OCI-LY7 (cell line): ENCODE measurements at regions not wholly inside any gene's neighbourhood (a gene's known extent, or its start where the extent isn't known, plus 50 kb on each side); places are given as distances from the start of the nearest gene placed in this dataset.
A peak's percentile ranks its signal among the peaks of the same experiment; 100 is the strongest.

Experiments
- BruUV-seq: library from RNA; stranded (reverse); fragments of 400-500 nt; replicated peaks from 2 replicates; lab custom pipeline; 2021; lab: Mats Ljungman, UMichigan
- CTCF ChIA-PET: fragments of 300-600 bp; sonication (Branson Sonifier 250); formaldehyde crosslinking; loops from one replicate; lab custom pipeline; 2022; ENCODE audit warnings: antibody characterized with exemption; ENCODE audit not compliant: unreplicated experiment; lab: Charles Lee
- POLR2A ChIA-PET: fragments of 300-600 bp; sonication (Branson Sonifier 250); formaldehyde crosslinking; loops from one replicate; lab custom pipeline; 2022; ENCODE audit warnings: antibody characterized with exemption; lab: Charles Lee
- DNase-seq: peaks from one replicate; pipeline ENCODE4 v3.0.0-alpha.2; 2015; ENCODE audit warnings: low spot score
- H2AFZ ChIP-seq: fragments of 200-600 bp; sonication (generic), shearing (Covaris generic); 2 replicates; pipeline ENCODE4 v1.6.1; 2014; ENCODE audit warnings: mild to moderate bottlenecking, antibody characterized with exemption, low read length, moderate library complexity
- H3K27ac ChIP-seq: fragments of 200-600 bp; sonication (generic); 2 replicates; pipeline ENCODE4 v1.5.1; 2014; ENCODE audit warnings: mixed run types, low read depth, mild to moderate bottlenecking, moderate library complexity, low read length, inconsistent platforms; ENCODE audit not compliant: poor library complexity, severe bottlenecking
- H3K36me3 ChIP-seq: fragments of 200-600 bp; sonication (generic); 2 replicates; pipeline ENCODE4 v1.6.1; 2014; ENCODE audit warnings: mild to moderate bottlenecking, antibody characterized with exemption, low read length, moderate library complexity, mixed read lengths; ENCODE audit not compliant: insufficient read depth
- H3K4me1 ChIP-seq: fragments of 200-600 bp; sonication (generic); 2 replicates; pipeline ENCODE4 v1.5.1; 2014; ENCODE audit warnings: mild to moderate bottlenecking, low read length; ENCODE audit not compliant: insufficient read depth, poor library complexity, severe bottlenecking
- H3K4me2 ChIP-seq: fragments of 200-600 bp; sonication (generic); 2 replicates; pipeline ENCODE4 v1.6.1; 2014; ENCODE audit warnings: mild to moderate bottlenecking, low read length
- H3K4me3 ChIP-seq: fragments of 200-600 bp; sonication (generic); 2 replicates; pipeline ENCODE4 v1.5.1; 2014; ENCODE audit warnings: mild to moderate bottlenecking, low read depth, low read length; ENCODE audit not compliant: poor library complexity, severe bottlenecking
- H3K79me2 ChIP-seq: fragments of 200-600 bp; sonication (generic); 2 replicates; pipeline ENCODE4 v1.6.1; 2016; ENCODE audit warnings: low read depth, mild to moderate bottlenecking, low read length, moderate library complexity, mixed read lengths; ENCODE audit not compliant: insufficient read depth
- H3K9me2 ChIP-seq: fragments of 200-600 bp; sonication (generic); 2 replicates; pipeline ENCODE4 v1.6.1; 2016; ENCODE audit warnings: mild to moderate bottlenecking, low read length, mixed read lengths; ENCODE audit not compliant: insufficient read depth
- H3K9me3 ChIP-seq: fragments of 200-600 bp; sonication (generic); 2 replicates; pipeline ENCODE4 v1.6.1; 2014; ENCODE audit warnings: mild to moderate bottlenecking, mixed run types, low read length, mixed read lengths
- H4K20me1 ChIP-seq: fragments of 200-600 bp; sonication (generic); 2 replicates; pipeline ENCODE4 v1.6.1; 2014; ENCODE audit warnings: mild to moderate bottlenecking, antibody characterized with exemption, low read length, moderate library complexity, mixed read lengths; ENCODE audit not compliant: insufficient read depth
- EZH2phosphoT487 ChIP-seq: fragments of 200-600 bp; sonication (generic); IDR thresholded peaks from 2 replicates; pipeline ENCODE4 v1.6.1; 2018; ENCODE audit warnings: low read depth, borderline replicate concordance, mild to moderate bottlenecking, mixed run types, antibody characterized with exemption, low read length, moderate library complexity, mixed read lengths
- intact Hi-C: fragments of 100-400 bp; cut with micrococcal nuclease; formaldehyde crosslinking; loops from one replicate; pipeline ENCODE4 v1.10.0; 2022; ENCODE audit not compliant: unreplicated experiment
- TF ChIP-seq, protein P1 (sequence below): fragments of 200-600 bp; sonication (generic); conservative IDR thresholded peaks from 2 replicates; pipeline ENCODE4 v1.5.1; 2014; ENCODE audit warnings: mild to moderate bottlenecking, antibody characterized with exemption, low read length, moderate library complexity, mixed read lengths

DNA sequence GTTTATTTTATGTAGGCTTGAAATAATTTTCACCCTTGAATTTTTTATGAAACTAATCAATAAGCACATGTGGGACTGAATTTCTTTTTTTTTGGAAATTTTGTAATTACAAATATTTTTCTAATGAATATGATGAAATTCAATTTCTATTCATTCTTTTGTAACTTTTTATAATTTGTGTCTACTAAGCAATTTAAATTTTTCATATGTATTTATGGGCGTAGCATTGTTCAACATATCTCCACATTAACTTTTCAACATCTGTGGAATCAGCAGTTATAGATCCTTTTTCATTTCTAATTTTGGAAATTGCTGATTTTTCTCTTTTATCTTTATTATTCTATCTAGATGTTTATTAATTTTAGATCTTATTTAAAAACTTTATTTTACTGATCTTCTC, 1320.3 kb downstream of the C4orf33 start:
- Histone ChIP-seq H3K9me3 (no peaks in the 10 kb centered on the region), H2AFZ (no peak overlapping the region), H4K20me1 (no peaks in the 10 kb centered on the region), H3K27ac (no peak overlapping the region), H3K79me2 (no peaks in the 10 kb centered on the region), H3K36me3 (no peaks in the 10 kb centered on the region), H3K4me3 (no peak overlapping the region), H3K9me2 (no peaks in the 10 kb centered on the region; the same call in 1 of the 2 replicates), H3K4me1 (no peaks in the 10 kb centered on the region), H3K4me2 (no peak overlapping the region)
- no peak for DNase-seq
- POLR2A ChIA-PET: interaction anchor here (0.7 kb wide), 1 partner anchor 18 kb away, joined by 3 read pairs; no protein-coding TSS in a partner anchor
- no peak for TF ChIP-seq EZH2phosphoT487
- TF ChIP-seq, protein P1, sequence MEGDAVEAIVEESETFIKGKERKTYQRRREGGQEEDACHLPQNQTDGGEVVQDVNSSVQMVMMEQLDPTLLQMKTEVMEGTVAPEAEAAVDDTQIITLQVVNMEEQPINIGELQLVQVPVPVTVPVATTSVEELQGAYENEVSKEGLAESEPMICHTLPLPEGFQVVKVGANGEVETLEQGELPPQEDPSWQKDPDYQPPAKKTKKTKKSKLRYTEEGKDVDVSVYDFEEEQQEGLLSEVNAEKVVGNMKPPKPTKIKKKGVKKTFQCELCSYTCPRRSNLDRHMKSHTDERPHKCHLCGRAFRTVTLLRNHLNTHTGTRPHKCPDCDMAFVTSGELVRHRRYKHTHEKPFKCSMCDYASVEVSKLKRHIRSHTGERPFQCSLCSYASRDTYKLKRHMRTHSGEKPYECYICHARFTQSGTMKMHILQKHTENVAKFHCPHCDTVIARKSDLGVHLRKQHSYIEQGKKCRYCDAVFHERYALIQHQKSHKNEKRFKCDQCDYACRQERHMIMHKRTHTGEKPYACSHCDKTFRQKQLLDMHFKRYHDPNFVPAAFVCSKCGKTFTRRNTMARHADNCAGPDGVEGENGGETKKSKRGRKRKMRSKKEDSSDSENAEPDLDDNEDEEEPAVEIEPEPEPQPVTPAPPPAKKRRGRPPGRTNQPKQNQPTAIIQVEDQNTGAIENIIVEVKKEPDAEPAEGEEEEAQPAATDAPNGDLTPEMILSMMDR: no peak
- CTCF ChIA-PET: no interaction called here
- intact Hi-C loops: no loop called here
- BruUV-seq: no TSS peak

DNA sequence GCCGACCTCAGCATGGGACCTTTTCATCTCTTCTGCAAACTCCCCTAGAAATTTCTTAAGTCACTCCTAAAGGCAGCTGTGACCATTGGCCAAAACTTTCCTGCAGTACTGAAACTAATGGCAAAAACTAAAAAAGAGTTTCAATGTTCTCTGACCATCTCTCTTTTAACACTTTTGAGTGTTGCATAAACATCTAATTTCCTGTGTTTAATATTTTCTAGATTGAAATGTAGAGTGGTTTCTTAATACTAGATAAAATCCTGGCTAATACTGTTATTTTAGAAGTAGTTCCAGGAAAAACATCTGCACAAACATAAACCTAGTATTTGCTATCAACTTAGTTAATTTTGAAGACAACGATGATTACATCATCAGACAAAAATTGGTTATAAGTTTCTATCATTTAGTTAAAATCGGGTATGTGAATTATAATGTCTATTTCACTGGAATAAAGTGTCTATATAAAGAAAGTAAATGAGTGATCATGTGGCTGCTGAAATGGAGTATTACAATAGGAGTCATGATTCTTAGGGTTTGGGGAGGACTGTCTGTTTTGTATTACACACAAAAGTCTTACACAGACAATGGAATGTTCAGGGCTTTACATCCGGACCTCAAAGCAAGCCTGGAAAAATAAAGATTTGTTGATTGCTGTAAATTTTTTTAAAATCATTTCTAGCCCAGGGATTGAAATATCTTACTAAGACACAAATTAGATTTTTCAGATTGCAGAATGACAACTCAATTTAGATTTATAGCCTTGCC, 1323.4 kb downstream of the C4orf33 start:
- TF ChIP-seq, protein P1: no peak
- TF ChIP-seq EZH2phosphoT487: no peak
- H3K27ac ChIP-seq: no peak overlapping the region
- no peak overlapping the region for H2AFZ ChIP-seq
- no peak for DNase-seq
- intact Hi-C loops: no loop called here
- ChIA-PET POLR2A (interaction anchor here (1.4 kb wide), 1 partner anchor 11 kb away, joined by 4 read pairs; no protein-coding TSS in a partner anchor), CTCF (no interaction called here)
- no peaks in the 10 kb centered on the region for H3K79me2 ChIP-seq
- H3K9me3 ChIP-seq: 0 out of 2 replicates have a peak, but pooled peaks cover 5% of the 10 kb centered on the region
- H3K9me2 ChIP-seq: no peaks in the 10 kb centered on the region; the same call in 1 of the 2 replicates
- H3K4me2 ChIP-seq: no peak overlapping the region
- peaks cover 13% of the 10 kb centered on the region for H3K4me1 ChIP-seq
- no peak overlapping the region for H3K4me3 ChIP-seq
- BruUV-seq: no TSS peak
- no peaks in the 10 kb centered on the region for H4K20me1 ChIP-seq
- no peaks in the 10 kb centered on the region for H3K36me3 ChIP-seq

DNA sequence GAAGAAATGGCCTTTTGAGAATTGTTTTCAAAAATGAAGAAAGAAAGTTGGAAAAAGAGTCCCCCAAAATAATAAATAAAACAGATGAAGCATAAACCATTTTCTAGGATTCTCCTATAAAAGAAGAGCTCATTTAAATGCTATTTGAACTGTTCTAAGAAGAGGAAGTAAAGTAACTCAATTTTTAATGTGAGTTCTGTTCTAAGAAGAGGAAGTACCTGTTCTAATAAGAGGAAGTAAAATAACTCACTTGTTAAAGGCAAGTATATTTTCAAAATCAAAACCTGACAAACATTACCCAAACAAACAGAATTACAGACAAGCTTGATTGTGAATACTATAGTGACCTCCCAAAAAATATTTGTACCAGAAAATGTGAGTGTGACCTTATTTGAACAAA, 1326.3 kb downstream of the C4orf33 start:
- peak overlapping the region; percentile 85 for H2AFZ ChIP-seq
- H3K27ac ChIP-seq: peak overlapping the region; percentile 26
- H3K79me2 ChIP-seq: no peaks in the 10 kb centered on the region
- H3K4me1 ChIP-seq: peaks cover 13% of the 10 kb centered on the region
- H3K9me2 ChIP-seq: no peaks in the 10 kb centered on the region; the same call in 1 of the 2 replicates
- H3K9me3 ChIP-seq: 0 out of 2 replicates have a peak, but pooled peaks cover 5% of the 10 kb centered on the region
- intact Hi-C loops: loop anchor here (2.0 kb wide), 1 partner anchor 15 kb away; no protein-coding TSS in a partner anchor
- H4K20me1 ChIP-seq: no peaks in the 10 kb centered on the region
- no TSS peak for BruUV-seq
- TF ChIP-seq, protein P1: no peak
- TF ChIP-seq EZH2phosphoT487: no peak
- ChIA-PET POLR2A (interaction anchor here (0.7 to 1.4 kb wide), 7 partner anchors 12 to 1124 kb away, joined by 3 to 4 read pairs (median 3); no protein-coding TSS in a partner anchor), CTCF (no interaction called here)
- H3K4me3 ChIP-seq: no peak overlapping the region
- peak overlapping the region; percentile 30 for H3K4me2 ChIP-seq
- no peaks in the 10 kb centered on the region for H3K36me3 ChIP-seq
- DNase-seq: peak; percentile 42
